ENCODE measurements at regions not wholly inside any gene's neighbourhood (a gene's known extent, or its start where the extent isn't known, plus 50 kb on each side); places are given as distances from the start of the nearest gene placed in this dataset.

- no peak overlapping the region for H3K4me3 Mint-ChIP-seq
- no peaks in the 10 kb centered on the region for H3K36me3 Mint-ChIP-seq (ENCODE audit: insufficient read depth)
- H3K9me3 Mint-ChIP-seq: peaks cover 8% of the 10 kb centered on the region in 2 donors
- no peaks in the 10 kb centered on the region for H3K27me3 Mint-ChIP-seq
- H3K27ac Mint-ChIP-seq: no peak overlapping the region
- H3K4me1 Mint-ChIP-seq (ENCODE audit: low read depth in 2 of 2): no peaks in the 10 kb centered on the region
- DNase-seq (no peak), ATAC-seq (replicated peaks) (no peak)
Observed at GRCh38 chr4:57672846-57673433, 562.8 kb upstream of the IGFBP7 start.

GRCh38 chr4:57668621-57669020 is 558.4 kb upstream of the IGFBP7 start:
- Mint-ChIP-seq H3K27me3 (no peaks in the 10 kb centered on the region), H3K4me3 (no peak overlapping the region), H3K4me1 (ENCODE audit: low read depth in 2 of 2) (no peaks in the 10 kb centered on the region), H3K9me3 (peaks cover 8 to 11% of the 10 kb centered on the region in 2 donors), H3K27ac (no peak overlapping the region), H3K36me3 (ENCODE audit: insufficient read depth) (no peaks in the 10 kb centered on the region)
- DNase-seq (no peak), ATAC-seq (replicated peaks) (no peak)

- Mint-ChIP-seq H3K9me3 (peaks cover 8 to 11% of the 10 kb centered on the region in 2 donors), H3K27ac (no peak overlapping the region), H3K27me3 (no peaks in the 10 kb centered on the region), H3K4me3 (no peak overlapping the region), H3K4me1 (ENCODE audit: low read depth in 2 of 2) (no peaks in the 10 kb centered on the region), H3K36me3 (ENCODE audit: insufficient read depth) (no peaks in the 10 kb centered on the region)
- ATAC-seq (replicated peaks): no peak
- no peak for DNase-seq
Observed at GRCh38 chr4:57665806-57666205, 555.6 kb upstream of the IGFBP7 start.

- Mint-ChIP-seq H3K9me3 (peaks cover 0 to 11% of the 10 kb centered on the region in 2 donors), H3K36me3 (ENCODE audit: insufficient read depth) (no peaks in the 10 kb centered on the region), H3K4me3 (no peak overlapping the region), H3K27ac (no peak overlapping the region), H3K27me3 (no peaks in the 10 kb centered on the region), H3K4me1 (ENCODE audit: low read depth in 2 of 2) (no peaks in the 10 kb centered on the region)
- no peak for DNase-seq
- ATAC-seq (replicated peaks): no peak
Observed at GRCh38 chr4:57661517-57662090, 551.4 kb upstream of the IGFBP7 start.

GRCh38 chr4:57658673-57659072 is 548.5 kb upstream of the IGFBP7 start:
- Mint-ChIP-seq H3K27ac (no peak overlapping the region), H3K27me3 (no peaks in the 10 kb centered on the region), H3K4me3 (no peak overlapping the region), H3K36me3 (ENCODE audit: insufficient read depth) (no peaks in the 10 kb centered on the region), H3K9me3 (peaks cover 0 to 16% of the 10 kb centered on the region in 2 donors), H3K4me1 (ENCODE audit: low read depth in 2 of 2) (no peaks in the 10 kb centered on the region)
- DNase-seq: no peak
- ATAC-seq (replicated peaks): no peak

GRCh38 chr4:57658188-57658587 is 548.0 kb upstream of the IGFBP7 start:
- ATAC-seq (replicated peaks) (no peak), DNase-seq (no peak)
- no peak overlapping the region for H3K4me3 Mint-ChIP-seq
- no peaks in the 10 kb centered on the region for H3K36me3 Mint-ChIP-seq (ENCODE audit: insufficient read depth)
- H3K9me3 Mint-ChIP-seq: peaks cover 0 to 16% of the 10 kb centered on the region in 2 donors
- H3K27ac Mint-ChIP-seq: no peak overlapping the region
- H3K27me3 Mint-ChIP-seq: no peaks in the 10 kb centered on the region
- H3K4me1 Mint-ChIP-seq (ENCODE audit: low read depth in 2 of 2): no peaks in the 10 kb centered on the region

- H3K4me3 Mint-ChIP-seq: no peak overlapping the region
- H3K4me1 Mint-ChIP-seq (ENCODE audit: low read depth in 2 of 2): no peaks in the 10 kb centered on the region
- H3K27ac Mint-ChIP-seq: no peak overlapping the region
- no peaks in the 10 kb centered on the region for H3K27me3 Mint-ChIP-seq
- ATAC-seq (replicated peaks): no peak
- peaks cover 8 to 10% of the 10 kb centered on the region in 2 donors for H3K9me3 Mint-ChIP-seq
- DNase-seq: no peak
- H3K36me3 Mint-ChIP-seq (ENCODE audit: insufficient read depth): no peaks in the 10 kb centered on the region
Observed at GRCh38 chr4:57655342-57655741, 545.2 kb upstream of the IGFBP7 start.

- Mint-ChIP-seq H3K9me3 (peaks cover 8 to 10% of the 10 kb centered on the region in 2 donors), H3K27me3 (no peaks in the 10 kb centered on the region), H3K27ac (no peak overlapping the region), H3K36me3 (ENCODE audit: insufficient read depth) (no peaks in the 10 kb centered on the region), H3K4me1 (ENCODE audit: low read depth in 2 of 2) (no peaks in the 10 kb centered on the region), H3K4me3 (no peak overlapping the region)
- ATAC-seq (replicated peaks) (no peak), DNase-seq (no peak)
Observed at GRCh38 chr4:57652779-57653178, 542.6 kb upstream of the IGFBP7 start.

- Mint-ChIP-seq H3K36me3 (ENCODE audit: insufficient read depth) (no peaks in the 10 kb centered on the region), H3K9me3 (no peaks in the 10 kb centered on the region), H3K4me1 (ENCODE audit: low read depth in 2 of 2) (no peaks in the 10 kb centered on the region), H3K27ac (no peak overlapping the region), H3K27me3 (no peaks in the 10 kb centered on the region), H3K4me3 (no peak overlapping the region)
- no peak for DNase-seq
- ATAC-seq (replicated peaks): no peak
Observed at GRCh38 chr4:57640391-57641100, 530.4 kb upstream of the IGFBP7 start.

- Mint-ChIP-seq H3K36me3 (ENCODE audit: insufficient read depth) (no peaks in the 10 kb centered on the region), H3K27me3 (no peaks in the 10 kb centered on the region), H3K27ac (no peak overlapping the region), H3K4me3 (no peak overlapping the region), H3K4me1 (ENCODE audit: low read depth in 2 of 2) (no peaks in the 10 kb centered on the region), H3K9me3 (no peaks in the 10 kb centered on the region)
- no peak for ATAC-seq (replicated peaks)
- no peak for DNase-seq
Observed at GRCh38 chr4:57639561-57640382, 529.6 kb upstream of the IGFBP7 start.

GRCh38 chr4:57635910-57636309 is 525.7 kb upstream of the IGFBP7 start:
- no peaks in the 10 kb centered on the region for H3K27me3 Mint-ChIP-seq
- no peak overlapping the region for H3K4me3 Mint-ChIP-seq
- H3K27ac Mint-ChIP-seq: no peak overlapping the region
- H3K9me3 Mint-ChIP-seq: peaks cover 0 to 6% of the 10 kb centered on the region in 2 donors
- DNase-seq (no peak), ATAC-seq (replicated peaks) (no peak)
- H3K36me3 Mint-ChIP-seq (ENCODE audit: insufficient read depth): no peaks in the 10 kb centered on the region
- H3K4me1 Mint-ChIP-seq (ENCODE audit: low read depth in 2 of 2): no peaks in the 10 kb centered on the region

- Mint-ChIP-seq H3K9me3 (peaks cover 8 to 10% of the 10 kb centered on the region in 2 donors), H3K27me3 (no peaks in the 10 kb centered on the region), H3K4me1 (ENCODE audit: low read depth in 2 of 2) (no peaks in the 10 kb centered on the region), H3K27ac (no peak overlapping the region), H3K36me3 (ENCODE audit: insufficient read depth) (no peaks in the 10 kb centered on the region), H3K4me3 (no peak overlapping the region)
- DNase-seq (no peak), ATAC-seq (replicated peaks) (no peak)
Observed at GRCh38 chr4:57633212-57633859, 523.2 kb upstream of the IGFBP7 start.

GRCh38 chr4:57632564-57632963 is 522.4 kb upstream of the IGFBP7 start:
- no peak overlapping the region for H3K4me3 Mint-ChIP-seq
- H3K4me1 Mint-ChIP-seq (ENCODE audit: low read depth in 2 of 2): no peaks in the 10 kb centered on the region
- H3K36me3 Mint-ChIP-seq (ENCODE audit: insufficient read depth): no peaks in the 10 kb centered on the region
- no peak for DNase-seq
- no peak for ATAC-seq (replicated peaks)
- no peaks in the 10 kb centered on the region for H3K27me3 Mint-ChIP-seq
- no peak overlapping the region for H3K27ac Mint-ChIP-seq
- H3K9me3 Mint-ChIP-seq: peaks cover 8 to 10% of the 10 kb centered on the region in 2 donors

All from effector memory CD8-positive, alpha-beta T cell (primary cell).